HepG2 (cell line): ENCODE measurements at regions not wholly inside any gene's neighbourhood (a gene's known extent, or its start where the extent isn't known, plus 50 kb on each side); places are given as distances from the start of the nearest gene placed in this dataset.

Source experiments
- ATAC-seq: fragments of 200-7000 bp; cut with Tn5 transposase; 3 replicates; pipeline ENCODE4 v1.9.1; 2020; ENCODE audit warnings: mild to moderate bottlenecking, moderate library complexity
- BruUV-seq: library from RNA; stranded (reverse); fragments of 400-500 nt; replicated peaks from 2 replicates; lab custom pipeline; 2021; lab: Mats Ljungman, UMichigan
- CTCF ChIA-PET: fragments of 300-600 bp; formaldehyde crosslinking; extraction: SDS; loops from one replicate; lab custom pipeline; 2021; ENCODE audit warnings: low total read pairs, inconsistent platforms, low intra/inter-chr PET ratio; lab: Yijun Ruan, JAX
- POLR2A ChIA-PET: fragments of 350-600 bp; sonication (Branson Sonifier 250); formaldehyde crosslinking; loops from one replicate; lab custom pipeline; 2020; ENCODE audit warnings: antibody characterized with exemption, inconsistent platforms; lab: Yijun Ruan, JAX
- DNase-seq: peaks from one replicate; pipeline ENCODE4 v3.0.0-alpha.2; 2015; ENCODE audit warnings: low spot score
- FAIRE-seq: peaks from 3 replicates; lab custom pipeline; 2011; peaks lifted over from hg19 to GRCh38; lab: Jason Lieb, UNC
- H2AFZ ChIP-seq: one replicate; pipeline ENCODE4 v1.6.1; 2011; ENCODE audit warnings: low read length, inconsistent platforms
- H3K27ac ChIP-seq: fragments of 300-600 bp; 3 replicates; pipeline ENCODE4 v1.8.0; 2011; ENCODE audit warnings: mixed run types, mild to moderate bottlenecking, mixed read lengths, low read length, inconsistent platforms; ENCODE audit not compliant: insufficient read depth; ENCODE audit errors: extremely low read length
- H3K27me3 ChIP-seq, 2 experiments: fragments of 200-600 bp in 1 of 2; 2 replicates in 1 of 2; 3 replicates in 1 of 2; pipeline versions ENCODE4 v1.6.0 to v1.8.0; 2011; ENCODE audit warnings: low read length in 2 of 2, mild to moderate bottlenecking in 2 of 2, moderate library complexity in 2 of 2, inconsistent platforms in 1 of 2; ENCODE audit not compliant: insufficient read depth in 2 of 2, control insufficient read depth in 1 of 2
- H3K36me3 ChIP-seq, 2 experiments: fragments of 200-600 bp in 1 of 2; replicated peaks in 1 of 2; 2 replicates in 1 of 2; 3 replicates in 1 of 2; pipeline versions ENCODE4 v1.5.1 to v1.8.0; 2011; ENCODE audit warnings: low read length in 2 of 2, inconsistent platforms in 1 of 2; ENCODE audit not compliant: insufficient read depth in 2 of 2, control insufficient read depth in 1 of 2
- H3K4me1 ChIP-seq: 2 replicates; pipeline ENCODE4 v1.5.1; 2012; ENCODE audit warnings: low read length, inconsistent platforms; ENCODE audit not compliant: insufficient read depth
- H3K4me2 ChIP-seq: 2 replicates; pipeline ENCODE4 v1.6.0; 2011; ENCODE audit warnings: low read depth, low read length, inconsistent platforms
- H3K4me3 ChIP-seq, 3 experiments: fragments of 200-600 bp in 1 of 3; sonication (generic), shearing (Covaris generic) in 1 of 3; replicated peaks in 1 of 3; 2 replicates each; pipeline ENCODE4 v1.5.1; 2011 to 2016; ENCODE audit warnings: low read length in 3 of 3, inconsistent platforms in 2 of 3, low read depth in 2 of 3, mild to moderate bottlenecking in 2 of 3, control low read depth in 1 of 3, mixed read lengths in 1 of 3; ENCODE audit not compliant: insufficient read depth in 1 of 3
- H3K79me2 ChIP-seq: one replicate; pipeline ENCODE4 v1.6.1; 2011; ENCODE audit warnings: low read length, inconsistent platforms; ENCODE audit not compliant: insufficient read depth
- H3K9ac ChIP-seq: 2 replicates; pipeline ENCODE4 v1.6.0; 2011; ENCODE audit warnings: mild to moderate bottlenecking, low read depth, low read length, inconsistent platforms; ENCODE audit not compliant: insufficient read depth
- H3K9me3 ChIP-seq: 2 replicates; pipeline ENCODE4 v1.5.1; 2012; ENCODE audit warnings: mild to moderate bottlenecking, low read length
- H4K20me1 ChIP-seq: 2 replicates; pipeline ENCODE4 v1.6.0; 2011; ENCODE audit warnings: inconsistent platforms, mild to moderate bottlenecking, low read length, moderate library complexity; ENCODE audit not compliant: insufficient read depth
- ADNP ChIP-seq: sonication (generic); formaldehyde crosslinking; IDR thresholded peaks from 2 replicates; pipeline ENCODE4 v1.4.0; 2020; ENCODE audit warnings: missing genetic modification reagents
- EEA1 ChIP-seq: sonication (generic); formaldehyde crosslinking; IDR thresholded peaks from 2 replicates; pipeline ENCODE4 v1.5.1; 2020; ENCODE audit warnings: mild to moderate bottlenecking, missing genetic modification reagents, borderline replicate concordance
- GATA4 ChIP-seq: sonication (generic); IDR thresholded peaks from 2 replicates; pipeline ENCODE4 v1.6.1; 2016; ENCODE audit warnings: antibody characterized with exemption, low read depth, borderline replicate concordance
- MEIS1 ChIP-seq: sonication (generic); formaldehyde crosslinking; IDR thresholded peaks from 2 replicates; pipeline ENCODE4 v1.9.0; 2021; ENCODE audit warnings: mild to moderate bottlenecking, missing genetic modification reagents, moderate library complexity, borderline replicate concordance
- MTF2 ChIP-seq: sonication (generic); formaldehyde crosslinking; IDR thresholded peaks from 2 replicates; pipeline ENCODE4 v1.5.0; 2020; ENCODE audit warnings: missing genetic modification reagents, borderline replicate concordance
- MXD4 ChIP-seq: IDR thresholded peaks from 2 replicates; pipeline ENCODE4 v1.6.1; 2016; ENCODE audit warnings: mild to moderate bottlenecking, missing biosample characterization, missing genetic modification reagents
- RELA ChIP-seq: sonication (generic); formaldehyde crosslinking; IDR thresholded peaks from 2 replicates; pipeline ENCODE4 v1.4.0; 2020; ENCODE audit warnings: missing genetic modification reagents
- SIN3B ChIP-seq: fragments of 150-350 bp; IDR thresholded peaks from 2 replicates; pipeline ENCODE4 v1.6.1; 2014; ENCODE audit warnings: low read length
- TCF7 ChIP-seq: sonication (generic); IDR thresholded peaks from 2 replicates; pipeline ENCODE4 v1.6.1; 2016; ENCODE audit warnings: antibody characterized with exemption, low read depth
- ZBTB7B ChIP-seq: sonication (generic); formaldehyde crosslinking; IDR thresholded peaks from 2 replicates; pipeline ENCODE4 v1.4.0; 2020; ENCODE audit warnings: missing genetic modification reagents
- WGBS: methylation state at CpG from one replicate; pipeline ENCODE4 v1.1.6; 2017; ENCODE audit warnings: low lambda C conversion rate; 5-methylcytosine and 5-hydroxymethylcytosine counted together
- in situ Hi-C: cut with HindIII; loops from 2 replicates; pipeline ENCODE4 v1.10.0; 2017; ENCODE audit warnings: low pct_unique_long_range_greater_than_20kb; ENCODE audit not compliant: extremely low pct_ligation_motif_present
- intact Hi-C: fragments of 100-400 bp; cut with micrococcal nuclease; formaldehyde crosslinking; loops from one replicate; pipeline ENCODE4 v1.10.0; 2022; ENCODE audit not compliant: unreplicated experiment
- TF ChIP-seq, protein P1 (sequence below): IDR thresholded peaks from 2 replicates; pipeline ENCODE4 v1.6.1; 2012; ENCODE audit warnings: inconsistent platforms
- TF ChIP-seq, protein P2 (sequence below), 2 experiments: sonication (generic) in 1 of 2; formaldehyde crosslinking in 1 of 2; IDR thresholded peaks; 2 replicates each; pipeline versions ENCODE4 v1.4.0 to v1.6.1; 2018 to 2020; ENCODE audit warnings: missing genetic modification reagents in 2 of 2, borderline replicate concordance in 1 of 2, low read depth in 1 of 2, mild to moderate bottlenecking in 1 of 2, missing biosample characterization in 1 of 2

DNA sequence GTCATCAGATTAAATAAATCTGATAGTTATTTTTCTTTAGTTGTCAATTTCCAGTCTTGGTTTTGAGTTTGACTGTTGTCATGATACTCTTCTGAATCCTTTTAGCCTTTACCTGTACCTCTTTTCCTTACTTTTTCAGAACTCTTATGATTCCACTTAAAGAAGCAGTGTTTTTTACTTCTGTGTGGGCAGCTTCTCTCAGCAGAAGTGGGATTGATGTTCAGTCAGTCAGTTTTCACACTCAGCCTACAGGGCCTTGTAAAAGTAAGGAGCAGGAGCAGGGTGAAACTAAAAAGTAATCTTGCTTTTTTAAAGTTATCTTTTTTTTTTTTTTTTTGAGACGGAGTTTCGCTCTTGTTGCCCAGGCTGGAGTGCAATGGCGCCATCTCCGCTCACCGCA is 75.1 kb downstream of the HAUS1 start:
- ChIA-PET CTCF (no interaction called here), POLR2A (no interaction called here)
- no peak overlapping the region for H3K9ac ChIP-seq
- DNase-seq: no peak
- 0 out of 2 replicates have a peak, but pooled peaks cover 6% of the 10 kb centered on the region for H4K20me1 ChIP-seq
- intact Hi-C loops: no loop called here
- in situ Hi-C loops: no loop called here
- peaks cover 85% of the 10 kb centered on the region for H3K79me2 ChIP-seq
- BruUV-seq: no TSS peak
- H3K4me2 ChIP-seq: no peak overlapping the region
- WGBS: 95% methylated on average over 5 of the region's 5 CpGs
- H3K4me1 ChIP-seq: peaks cover 19% of the 10 kb centered on the region
- no peak for FAIRE-seq
- H3K27me3 ChIP-seq: no peaks in the 10 kb centered on the region; a peak in 1 of 5 replicates
- no peak for ATAC-seq
- no peaks in the 10 kb centered on the region for H3K36me3 ChIP-seq
- no peak overlapping the region for H3K27ac ChIP-seq
- H3K4me3 ChIP-seq: no peak overlapping the region
- no peak overlapping the region for H2AFZ ChIP-seq
- TF ChIP-seq RELA (CRISPR knock-in tag) (no peak), ADNP (CRISPR knock-in tag) (no peak), GATA4 (no peak), EEA1 (CRISPR knock-in tag) (no peak), MTF2 (CRISPR knock-in tag) (no peak), SIN3B (no peak), ZBTB7B (CRISPR knock-in tag) (no peak), TCF7 (no peak)
- TF ChIP-seq, protein P1, sequence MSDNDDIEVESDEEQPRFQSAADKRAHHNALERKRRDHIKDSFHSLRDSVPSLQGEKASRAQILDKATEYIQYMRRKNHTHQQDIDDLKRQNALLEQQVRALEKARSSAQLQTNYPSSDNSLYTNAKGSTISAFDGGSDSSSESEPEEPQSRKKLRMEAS: no peak
- H3K9me3 ChIP-seq: no peaks in the 10 kb centered on the region

DNA sequence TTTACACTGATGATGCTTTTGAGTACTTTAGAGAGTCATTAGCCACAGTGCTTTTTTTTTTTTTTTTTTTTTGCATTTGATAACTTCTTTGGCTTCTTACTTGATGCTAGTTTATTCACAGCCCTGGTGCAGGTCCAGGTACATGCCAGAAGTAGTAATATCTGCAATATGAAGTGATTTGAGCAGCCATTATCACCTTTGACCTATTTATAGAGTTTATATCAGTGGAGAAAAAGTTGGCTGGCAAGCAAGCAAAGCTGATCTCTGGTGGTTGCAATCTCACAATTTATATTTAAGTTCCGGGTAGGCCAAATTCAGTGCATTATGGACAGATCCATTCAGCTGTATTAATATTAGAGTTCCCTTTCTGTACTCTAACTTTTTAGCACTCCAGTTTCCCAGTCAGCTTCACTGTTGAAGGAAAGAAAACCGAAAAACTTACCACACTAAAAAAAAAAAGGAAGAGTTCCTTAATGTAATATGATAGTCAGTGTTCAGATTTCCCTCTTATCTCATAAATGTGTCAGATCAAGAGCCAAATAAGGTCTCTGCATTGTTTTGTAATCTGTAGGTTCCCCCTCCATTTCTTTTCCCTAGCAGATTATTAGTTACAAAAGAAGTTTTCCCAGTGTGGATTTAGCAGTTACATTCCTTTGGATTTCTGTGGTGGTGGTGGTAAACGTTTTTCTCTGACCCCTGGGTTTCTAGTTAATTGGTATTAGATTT is 78.6 kb downstream of the HAUS1 start:
- DNase-seq (no peak), ATAC-seq (no peak), FAIRE-seq (no peak)
- Histone ChIP-seq H3K36me3 (no peaks in the 10 kb centered on the region), H3K9ac (no peak overlapping the region), H3K27ac (peak overlapping the region; percentile 18), H3K79me2 (peaks cover 67% of the 10 kb centered on the region), H4K20me1 (0 out of 2 replicates have a peak, but pooled peaks cover 3% of the 10 kb centered on the region), H3K4me1 (no peaks in the 10 kb centered on the region), H3K27me3 (no peaks in the 10 kb centered on the region), H2AFZ (no peak overlapping the region), H3K4me3 (no peak overlapping the region), H3K4me2 (no peak overlapping the region), H3K9me3 (no peaks in the 10 kb centered on the region)
- ChIA-PET CTCF (no interaction called here), POLR2A (interaction anchor here (1.3 kb wide), 1 partner anchor 9 kb away, joined by 3 read pairs; a partner anchor contains a TSS)
- WGBS: 63% methylated on average over 3 of the region's 3 CpGs
- intact Hi-C loops (no loop called here), in situ Hi-C loops (no loop called here)
- no TSS peak for BruUV-seq
- TF ChIP-seq MXD4 (no peak), MEIS1 (CRISPR knock-in tag) (no peak)
- TF ChIP-seq, protein P2, sequence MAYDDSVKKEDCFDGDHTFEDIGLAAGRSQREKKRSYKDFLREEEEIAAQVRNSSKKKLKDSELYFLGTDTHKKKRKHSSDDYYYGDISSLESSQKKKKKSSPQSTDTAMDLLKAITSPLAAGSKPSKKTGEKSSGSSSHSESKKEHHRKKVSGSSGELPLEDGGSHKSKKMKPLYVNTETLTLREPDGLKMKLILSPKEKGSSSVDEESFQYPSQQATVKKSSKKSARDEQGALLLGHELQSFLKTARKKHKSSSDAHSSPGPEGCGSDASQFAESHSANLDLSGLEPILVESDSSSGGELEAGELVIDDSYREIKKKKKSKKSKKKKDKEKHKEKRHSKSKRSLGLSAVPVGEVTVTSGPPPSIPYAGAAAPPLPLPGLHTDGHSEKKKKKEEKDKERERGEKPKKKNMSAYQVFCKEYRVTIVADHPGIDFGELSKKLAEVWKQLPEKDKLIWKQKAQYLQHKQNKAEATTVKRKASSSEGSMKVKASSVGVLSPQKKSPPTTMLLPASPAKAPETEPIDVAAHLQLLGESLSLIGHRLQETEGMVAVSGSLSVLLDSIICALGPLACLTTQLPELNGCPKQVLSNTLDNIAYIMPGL (CRISPR knock-in tag; IDR thresholded peaks at IDR 0.05; ENCODE audit: borderline replicate concordance in 1 of 2, low read depth in 1 of 2): no peak
